Mesothelial cell of epicardium (in vitro differentiated cells): ENCODE measurements at regions not wholly inside any gene's neighbourhood (a gene's known extent, or its start where the extent isn't known, plus 50 kb on each side); places are given as distances from the start of the nearest gene placed in this dataset.

Experiments
- DNase-seq, 2 experiments: peaks; one replicate each; pipeline ENCODE4 v3.0.0; 2021; ENCODE audit warnings: low spot score in 2 of 2; ENCODE audit not compliant: unreplicated experiment in 2 of 2
- H3K27ac Mint-ChIP-seq: 2 replicates; pipeline ENCODE4 v1.8.0; 2021; ENCODE audit warnings: mixed read lengths
- H3K27me3 Mint-ChIP-seq: 2 replicates; pipeline ENCODE4 v1.8.0; 2021; ENCODE audit warnings: low read depth, mixed read lengths
- H3K36me3 Mint-ChIP-seq: 2 replicates; pipeline ENCODE4 v1.8.0; 2021; ENCODE audit warnings: mixed read lengths
- H3K4me1 Mint-ChIP-seq: 2 replicates; pipeline ENCODE4 v1.8.0; 2021; ENCODE audit warnings: mixed read lengths
- H3K4me3 Mint-ChIP-seq: 2 replicates; pipeline ENCODE4 v1.8.0; 2021; ENCODE audit warnings: mild to moderate bottlenecking, moderate library complexity, mixed read lengths
- H3K9me3 Mint-ChIP-seq: 2 replicates; pipeline ENCODE4 v1.8.0; 2021; ENCODE audit warnings: mixed read lengths
- CTCF ChIP-seq: fragments of 200-600 bp; sonication (generic); IDR thresholded peaks from one replicate; pipeline ENCODE4 v1.5.0; 2021; ENCODE audit warnings: antibody characterized with exemption; ENCODE audit not compliant: unreplicated experiment

DNA sequence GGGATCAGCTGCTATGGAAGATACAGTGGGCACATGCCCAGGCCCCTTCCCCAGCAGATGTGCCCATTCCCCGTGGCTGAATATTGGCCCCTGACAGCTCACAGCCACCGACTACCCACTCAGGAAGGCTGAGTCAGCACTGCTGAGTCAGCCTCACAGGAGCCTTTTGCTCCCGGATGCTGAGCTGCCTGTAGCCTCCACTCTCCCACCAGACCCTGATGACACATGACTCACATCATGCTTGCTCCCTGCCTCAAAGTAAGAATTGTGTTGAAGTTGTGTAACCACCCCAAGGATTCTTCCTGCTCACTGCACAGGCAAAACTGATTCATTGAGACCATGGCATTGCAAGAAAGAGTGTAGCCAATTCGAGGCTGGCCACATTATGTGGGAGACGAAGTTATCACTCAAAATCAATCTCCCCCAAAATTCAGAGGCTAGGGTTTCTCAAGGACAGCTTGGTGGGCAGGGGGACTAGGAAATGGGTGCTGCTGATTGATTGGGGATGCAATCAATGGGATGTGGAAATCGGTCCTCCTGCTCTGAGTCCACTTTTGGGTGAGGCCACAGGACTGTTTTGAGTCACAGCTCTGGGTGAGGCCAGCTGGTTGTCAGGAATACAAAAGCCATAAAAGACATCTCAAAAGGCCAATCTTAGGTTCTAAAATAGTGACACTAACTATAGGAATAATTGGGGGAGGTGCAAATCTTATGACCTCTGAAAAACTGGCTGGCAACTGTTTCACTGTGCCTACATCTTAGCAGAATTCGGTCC is 556.6 kb upstream of the CDH4 start:
- no peaks in the 10 kb centered on the region for H3K4me1 Mint-ChIP-seq
- no peaks in the 10 kb centered on the region for H3K9me3 Mint-ChIP-seq
- DNase-seq = no peak
- no peak overlapping the region for H3K27ac Mint-ChIP-seq
- no peak overlapping the region for H3K4me3 Mint-ChIP-seq
- peaks cover 34% of the 10 kb centered on the region for H3K27me3 Mint-ChIP-seq
- no peak for TF ChIP-seq CTCF
- no peaks in the 10 kb centered on the region for H3K36me3 Mint-ChIP-seq

- DNase-seq = no peak
- Mint-ChIP-seq H3K4me1 (no peaks in the 10 kb centered on the region), H3K4me3 (no peak overlapping the region), H3K27ac (no peak overlapping the region), H3K36me3 (no peaks in the 10 kb centered on the region), H3K27me3 (peaks cover 24% of the 10 kb centered on the region), H3K9me3 (no peaks in the 10 kb centered on the region)
- no peak for TF ChIP-seq CTCF
These were observed 554.8 kb upstream of the CDH4 start for GRCh38 chr20:60697252-60697651.

DNA sequence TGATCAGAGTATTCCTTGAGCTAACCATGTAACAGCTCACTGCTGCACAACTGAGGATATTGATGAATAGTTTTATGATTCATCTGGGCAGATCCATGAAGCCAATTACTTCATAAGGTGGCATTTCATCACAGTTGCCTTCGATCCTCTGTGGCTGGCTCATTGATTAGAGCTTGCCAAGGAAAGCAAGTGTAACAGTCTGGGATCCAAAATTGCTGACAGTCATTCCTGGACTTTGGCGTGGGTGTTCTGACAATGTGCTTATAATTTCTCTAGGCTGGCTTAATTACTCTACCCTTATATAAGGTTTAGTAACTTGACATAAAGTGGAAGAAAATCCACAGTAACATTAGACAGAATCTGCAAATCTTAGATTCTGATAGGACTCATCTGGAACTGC is 551.3 kb upstream of the CDH4 start:
- Mint-ChIP-seq H3K27me3 (peaks cover 2% of the 10 kb centered on the region), H3K36me3 (no peaks in the 10 kb centered on the region), H3K4me1 (no peaks in the 10 kb centered on the region), H3K9me3 (no peaks in the 10 kb centered on the region), H3K27ac (no peak overlapping the region), H3K4me3 (no peak overlapping the region)
- TF ChIP-seq CTCF = no peak
- no peak for DNase-seq

DNA sequence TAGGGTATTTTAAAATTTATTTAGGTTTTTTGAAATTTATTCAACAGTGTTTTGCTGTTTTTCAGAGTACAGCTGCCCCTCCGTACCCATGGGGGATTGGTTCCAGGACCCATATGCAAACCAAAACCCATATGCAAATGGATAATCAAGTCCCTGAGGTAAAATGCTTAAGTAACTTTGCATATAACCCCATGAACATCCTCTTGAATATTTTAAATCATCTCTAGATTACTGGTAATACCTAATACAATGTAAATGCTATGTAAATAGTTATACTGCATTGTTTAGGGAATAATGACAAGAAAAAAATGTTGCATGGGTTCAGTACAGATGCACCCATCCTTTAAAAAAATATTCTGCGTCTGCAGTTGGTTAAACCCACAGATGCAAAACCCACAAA is 547.9 kb upstream of the CDH4 start:
- no peak for DNase-seq
- Mint-ChIP-seq H3K36me3 (no peaks in the 10 kb centered on the region), H3K4me1 (no peaks in the 10 kb centered on the region), H3K27ac (no peak overlapping the region), H3K4me3 (no peak overlapping the region), H3K27me3 (no peaks in the 10 kb centered on the region), H3K9me3 (peaks cover 3% of the 10 kb centered on the region)
- no peak for TF ChIP-seq CTCF

DNA sequence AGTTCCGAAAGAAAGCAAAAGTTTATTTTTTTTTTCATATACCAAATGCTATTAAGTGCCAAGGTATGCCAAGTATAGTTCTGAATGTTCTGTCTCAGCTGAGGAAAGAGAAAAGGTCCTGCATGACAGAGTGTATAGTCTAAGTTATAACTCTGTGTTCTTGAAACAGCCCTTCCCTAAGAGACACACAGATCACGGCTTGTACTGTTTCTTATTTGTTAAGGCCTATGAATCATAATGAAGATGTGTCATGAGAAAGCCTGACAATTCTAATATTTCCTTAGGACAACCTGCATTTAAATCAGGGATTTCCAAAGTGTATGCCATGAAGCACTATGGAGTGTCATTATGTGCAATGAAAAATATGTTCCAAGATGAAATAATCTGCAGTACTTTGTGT is 538.7 kb upstream of the CDH4 start:
- Mint-ChIP-seq H3K4me1 (no peaks in the 10 kb centered on the region), H3K27me3 (peaks cover 1% of the 10 kb centered on the region), H3K36me3 (no peaks in the 10 kb centered on the region), H3K9me3 (peaks cover under 1% of the 10 kb centered on the region), H3K27ac (no peak overlapping the region), H3K4me3 (no peak overlapping the region)
- DNase-seq = no peak
- no peak for TF ChIP-seq CTCF
